ENCODE measurements at regions not wholly inside any gene's neighbourhood (a gene's known extent, or its start where the extent isn't known, plus 50 kb on each side); places are given as distances from the start of the nearest gene placed in this dataset.

GRCh38 chr11:56846631-56847576 lies 98.4 kb upstream of the OR9G4 start:
- intact Hi-C loops (cut with micrococcal nuclease), result loop anchor here (10.0 kb wide), 1 partner anchor 798 kb away; the partner anchor contains the start of gene YPEL4
- H4K20me1 ChIP-seq (ENCODE audit: insufficient read depth), result no peaks in the 10 kb centered on the region
- H3K4me2 ChIP-seq (ENCODE audit: low read length), result no peak overlapping the region
- H3K9me3 ChIP-seq (ENCODE audit: control insufficient read depth in 1 of 2, insufficient read depth in 1 of 2, low read depth in 1 of 2, low read length in 2 of 2), result no peaks in the 10 kb centered on the region; a peak in 1 of 4 replicates
- ChIA-PET CTCF (no interaction called here), POLR2A (no interaction called here), RAD21 (ENCODE audit: low non-redundant PET in 1 of 2, low total read pairs in 2 of 2, uncharacterized antibody in 2 of 2, unreplicated experiment in 2 of 2) (no interaction called here)
- no peaks in the 10 kb centered on the region for H3K4me1 ChIP-seq (ENCODE audit: control insufficient read depth in 1 of 2, insufficient read depth in 2 of 2, low read length in 2 of 2)
- H3K79me2 ChIP-seq (ENCODE audit: insufficient read depth, low read length), result no peaks in the 10 kb centered on the region
- no peak overlapping the region for H2AFZ ChIP-seq (ENCODE audit: low read depth, low read length, poor library complexity, severe bottlenecking)
- H3K4me3 ChIP-seq (replicated peaks in 1 of 2; ENCODE audit: low read depth in 1 of 2, low read length in 2 of 2), result no peak overlapping the region
- H3K9ac ChIP-seq (ENCODE audit: low read length), result no peak overlapping the region
- BruUV-seq (replicated peaks), result no TSS peak
- H3K36me3 ChIP-seq (ENCODE audit: control insufficient read depth in 1 of 2, insufficient read depth in 2 of 2, low read length in 2 of 2), result no peaks in the 10 kb centered on the region
- H3K27ac ChIP-seq (ENCODE audit: low read depth, low read length), result no peak overlapping the region
- TF ChIP-seq EZH2 (IDR thresholded peaks at IDR 0.05) (no peak), REST (IDR thresholded peaks at IDR 0.05; ENCODE audit: low read depth) (no peak), ATF3 (IDR thresholded peaks at IDR 0.05) (no peak), TCF7L2 (IDR thresholded peaks at IDR 0.05; ENCODE audit: borderline replicate concordance, extremely low read depth, insufficient read depth, insufficient read length) (no peak), EGR1 (IDR thresholded peaks at IDR 0.05; ENCODE audit: low read depth) (no peak), SP1 (IDR thresholded peaks at IDR 0.05; ENCODE audit: low read depth) (no peak), ZBTB33 (IDR thresholded peaks at IDR 0.05; ENCODE audit: extremely low read depth, insufficient replicate concordance, low read length) (no peak), ZFX (IDR thresholded peaks at IDR 0.05) (no peak), EZH2phosphoT487 (IDR thresholded peaks at IDR 0.05; ENCODE audit: borderline replicate concordance) (no peak), MAX (IDR thresholded peaks at IDR 0.05) (no peak), SRF (IDR thresholded peaks at IDR 0.05; ENCODE audit: low read depth) (no peak), POLR2A (IDR thresholded peaks at IDR 0.05; ENCODE audit: borderline replicate concordance, extremely low read depth, insufficient read depth, insufficient read length) (no peak), ELF1 (IDR thresholded peaks at IDR 0.05; ENCODE audit: borderline replicate concordance, low read depth) (no peak)
- H3K27me3 ChIP-seq (ENCODE audit: insufficient read depth, low read length), result no peaks in the 10 kb centered on the region
- no peak for ATAC-seq
- DNase-seq (ENCODE audit: low read depth, low spot score), result no peak
- H3K9me2 ChIP-seq (ENCODE audit: insufficient read depth), result no peaks in the 10 kb centered on the region

Measured in HCT116 (cell line).